ENCODE measurements at regions not wholly inside any gene's neighbourhood (a gene's known extent, or its start where the extent isn't known, plus 50 kb on each side); places are given as distances from the start of the nearest gene placed in this dataset.

DNA sequence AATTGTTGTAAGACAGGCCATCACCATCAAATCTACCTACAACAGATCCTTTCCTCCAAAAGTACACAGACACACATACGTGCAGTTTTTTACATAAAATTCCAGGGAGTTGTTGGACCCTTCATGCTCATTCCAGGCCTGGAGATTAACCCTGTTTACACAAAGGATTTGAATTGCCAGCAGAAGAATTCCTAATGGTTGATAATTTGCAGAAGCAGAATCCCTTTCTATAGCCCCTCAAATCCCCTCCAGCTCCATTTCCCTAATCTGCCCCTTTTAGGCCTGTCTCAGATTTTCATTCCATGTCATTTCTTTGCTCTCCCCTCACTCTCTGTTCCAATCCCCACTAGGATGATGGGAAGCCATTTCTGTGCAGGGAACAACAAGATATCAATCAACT lies 102.9 kb upstream of the TOX3 start:
- Mint-ChIP-seq H3K4me3 (no peak overlapping the region), H3K27me3 (no peaks in the 10 kb centered on the region), H3K27ac (no peak overlapping the region), H3K4me1 (ENCODE audit: low read depth) (no peaks in the 10 kb centered on the region), H3K9me3 (peaks cover 4% of the 10 kb centered on the region), H3K36me3 (ENCODE audit: low read depth) (no peaks in the 10 kb centered on the region)
- DNase-seq = no peak

GRCh38 chr16:52647588-52647987 lies 100.6 kb upstream of the TOX3 start:
- H3K36me3 Mint-ChIP-seq (ENCODE audit: low read depth) = no peaks in the 10 kb centered on the region
- no peak for DNase-seq
- no peak overlapping the region for H3K4me3 Mint-ChIP-seq
- H3K27ac Mint-ChIP-seq = no peak overlapping the region
- no peaks in the 10 kb centered on the region for H3K4me1 Mint-ChIP-seq (ENCODE audit: low read depth)
- H3K9me3 Mint-ChIP-seq = peaks cover 4% of the 10 kb centered on the region
- H3K27me3 Mint-ChIP-seq = no peaks in the 10 kb centered on the region

DNA sequence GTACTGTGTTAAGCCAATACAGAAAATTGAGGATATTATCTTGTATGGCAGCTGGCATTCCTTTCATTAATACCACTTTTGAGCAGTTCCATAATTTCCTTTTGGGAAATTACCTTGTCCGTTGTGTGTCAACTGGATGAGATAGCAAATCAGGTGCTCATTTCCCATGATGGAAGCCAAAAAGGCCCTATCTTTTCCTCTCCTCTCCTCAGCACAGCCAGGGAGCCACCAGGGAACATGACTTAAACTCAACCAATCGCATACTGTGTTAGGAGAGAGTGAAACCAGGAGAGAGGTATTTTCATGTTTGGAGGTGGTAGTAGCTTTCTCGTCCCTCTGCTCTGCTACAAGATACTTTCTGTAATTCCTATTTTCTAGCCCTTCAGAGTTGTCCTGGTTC lies 96.1 kb upstream of the TOX3 start:
- no peaks in the 10 kb centered on the region for H3K36me3 Mint-ChIP-seq (ENCODE audit: low read depth)
- DNase-seq = no peak
- H3K4me1 Mint-ChIP-seq (ENCODE audit: low read depth) = no peaks in the 10 kb centered on the region
- no peaks in the 10 kb centered on the region for H3K27me3 Mint-ChIP-seq
- H3K4me3 Mint-ChIP-seq = no peak overlapping the region
- H3K9me3 Mint-ChIP-seq = peaks cover 4% of the 10 kb centered on the region
- H3K27ac Mint-ChIP-seq = no peak overlapping the region

DNA sequence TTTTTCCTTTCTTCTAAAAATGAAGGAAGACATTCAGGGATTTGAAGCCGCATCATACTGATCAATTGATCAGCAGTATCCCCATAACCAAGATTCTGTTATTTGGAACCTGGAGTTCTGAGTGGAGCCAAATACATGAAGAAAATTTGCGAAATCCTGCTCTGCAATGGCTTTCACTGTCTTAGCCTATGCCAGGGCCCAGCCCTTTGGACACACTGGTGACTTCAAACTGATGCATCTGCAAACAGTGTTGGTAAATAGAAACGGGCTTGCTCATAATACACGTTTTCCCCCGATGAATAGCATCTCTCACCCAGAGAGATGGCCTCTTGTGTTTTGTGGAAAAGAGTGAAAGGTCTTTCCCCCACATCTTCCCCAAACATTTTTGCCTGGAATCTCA lies 87.6 kb upstream of the TOX3 start:
- no peak overlapping the region for H3K27ac Mint-ChIP-seq
- DNase-seq = no peak
- peaks cover 8% of the 10 kb centered on the region for H3K9me3 Mint-ChIP-seq
- H3K27me3 Mint-ChIP-seq = no peaks in the 10 kb centered on the region
- no peaks in the 10 kb centered on the region for H3K36me3 Mint-ChIP-seq (ENCODE audit: low read depth)
- no peak overlapping the region for H3K4me3 Mint-ChIP-seq
- H3K4me1 Mint-ChIP-seq (ENCODE audit: low read depth) = no peaks in the 10 kb centered on the region

DNA sequence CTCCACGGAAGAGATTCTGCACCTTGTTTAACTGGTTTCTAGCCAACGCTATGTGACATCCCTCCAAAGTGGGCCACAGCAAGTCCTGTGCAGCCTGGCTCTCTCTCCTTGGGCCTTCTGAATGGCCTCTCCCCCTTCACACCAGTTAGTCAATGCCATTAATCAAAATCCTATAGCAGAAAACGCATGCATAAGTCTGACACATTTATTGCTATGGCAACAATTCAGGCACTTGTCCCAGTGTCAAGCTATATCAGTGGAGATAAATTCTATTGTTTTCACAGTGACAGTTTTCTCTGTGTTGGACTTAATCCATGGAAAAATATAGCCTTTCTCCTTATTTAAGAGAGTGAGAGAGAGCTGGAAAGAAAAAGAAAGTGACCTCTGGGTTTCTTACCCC lies 87.2 kb upstream of the TOX3 start:
- peaks cover 8% of the 10 kb centered on the region for H3K9me3 Mint-ChIP-seq

DNA sequence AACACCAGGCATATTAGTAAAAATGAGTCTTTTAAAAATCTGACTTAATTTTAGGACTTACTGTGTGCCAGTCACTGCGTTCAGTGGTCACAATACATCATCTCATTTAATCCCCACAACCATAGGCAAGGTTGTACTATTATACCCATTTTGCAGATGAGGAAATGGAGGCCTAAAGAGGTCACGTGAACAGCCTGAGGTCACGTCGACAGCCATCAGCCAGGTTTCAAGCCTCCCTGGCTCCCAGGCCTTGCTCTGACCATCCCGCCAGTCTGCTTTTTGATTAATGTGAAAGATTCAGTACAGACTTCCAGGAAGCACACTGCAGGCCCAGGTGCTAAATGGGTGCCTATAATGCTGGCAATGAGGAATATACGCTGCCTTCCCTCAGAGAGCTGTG lies 86.3 kb upstream of the TOX3 start:
- no peak overlapping the region for H3K27ac Mint-ChIP-seq
- H3K4me1 Mint-ChIP-seq (ENCODE audit: low read depth) = no peaks in the 10 kb centered on the region
- no peaks in the 10 kb centered on the region for H3K27me3 Mint-ChIP-seq
- no peak overlapping the region for H3K4me3 Mint-ChIP-seq
- no peak for DNase-seq
- peaks cover 8% of the 10 kb centered on the region for H3K9me3 Mint-ChIP-seq
- no peaks in the 10 kb centered on the region for H3K36me3 Mint-ChIP-seq (ENCODE audit: low read depth)

More for the DNA sequence above, 87.2 kb upstream of the TOX3 start:
- no peak for DNase-seq
- Mint-ChIP-seq H3K27me3 (no peaks in the 10 kb centered on the region), H3K4me1 (ENCODE audit: low read depth) (no peaks in the 10 kb centered on the region), H3K36me3 (ENCODE audit: low read depth) (no peaks in the 10 kb centered on the region), H3K27ac (no peak overlapping the region), H3K4me3 (no peak overlapping the region)

DNA sequence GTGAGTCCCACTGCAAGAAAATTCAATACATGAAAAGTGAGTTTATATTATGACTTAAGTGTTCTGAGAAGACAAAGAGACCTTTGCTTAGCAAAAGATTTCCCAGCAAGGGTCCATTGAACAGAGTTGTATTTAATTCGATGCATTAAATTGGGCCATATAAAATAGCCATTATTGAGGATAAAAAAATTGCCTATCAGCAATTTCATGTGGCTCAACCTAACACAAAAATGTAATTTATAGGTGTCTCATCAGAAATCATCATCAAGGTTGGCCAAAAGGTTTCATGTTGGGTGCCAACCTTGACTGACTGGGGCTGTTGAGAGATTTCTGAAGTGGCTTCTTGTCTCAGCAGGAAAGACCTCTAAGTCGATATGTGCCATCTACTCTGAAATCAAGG lies 84.8 kb upstream of the TOX3 start:
- no peaks in the 10 kb centered on the region for H3K4me1 Mint-ChIP-seq (ENCODE audit: low read depth)
- no peaks in the 10 kb centered on the region for H3K27me3 Mint-ChIP-seq
- no peaks in the 10 kb centered on the region for H3K36me3 Mint-ChIP-seq (ENCODE audit: low read depth)
- H3K27ac Mint-ChIP-seq = no peak overlapping the region
- peaks cover 6% of the 10 kb centered on the region for H3K9me3 Mint-ChIP-seq
- no peak for DNase-seq
- H3K4me3 Mint-ChIP-seq = no peak overlapping the region

- Mint-ChIP-seq H3K4me3 (no peak overlapping the region), H3K27ac (no peak overlapping the region)
Measured at GRCh38 chr16:52630711-52631110, 83.8 kb upstream of the TOX3 start.

DNA sequence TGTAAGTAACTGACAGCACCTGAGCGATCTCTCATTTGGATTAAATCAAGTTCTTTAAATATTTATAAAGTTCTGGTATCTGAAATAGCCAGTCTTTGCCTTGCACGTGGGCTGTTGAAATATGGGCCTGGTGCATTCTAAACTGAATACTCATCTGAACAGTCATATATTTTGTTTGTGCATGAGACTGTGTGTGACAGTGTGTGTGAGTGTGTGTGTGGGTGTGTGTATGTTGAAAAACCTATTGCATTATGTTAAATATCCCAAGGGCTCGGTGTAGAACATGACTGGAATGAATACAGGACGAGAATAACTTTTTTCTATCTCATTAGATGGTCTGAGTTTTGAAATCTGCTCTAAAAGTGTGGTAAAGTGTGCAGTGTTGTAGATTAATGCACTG lies 82.4 kb upstream of the TOX3 start:
- no peaks in the 10 kb centered on the region for H3K36me3 Mint-ChIP-seq (ENCODE audit: low read depth)
- no peaks in the 10 kb centered on the region for H3K27me3 Mint-ChIP-seq
- H3K9me3 Mint-ChIP-seq = no peaks in the 10 kb centered on the region
- no peak for DNase-seq
- no peaks in the 10 kb centered on the region for H3K4me1 Mint-ChIP-seq (ENCODE audit: low read depth)
- no peak overlapping the region for H3K4me3 Mint-ChIP-seq
- no peak overlapping the region for H3K27ac Mint-ChIP-seq

More at GRCh38 chr16:52630711-52631110, 83.8 kb upstream of the TOX3 start:
- no peak for DNase-seq
- no peaks in the 10 kb centered on the region for H3K36me3 Mint-ChIP-seq (ENCODE audit: low read depth)
- H3K27me3 Mint-ChIP-seq = no peaks in the 10 kb centered on the region
- H3K9me3 Mint-ChIP-seq = no peaks in the 10 kb centered on the region
- H3K4me1 Mint-ChIP-seq (ENCODE audit: low read depth) = no peaks in the 10 kb centered on the region

- H3K4me1 Mint-ChIP-seq (ENCODE audit: low read depth) = no peaks in the 10 kb centered on the region
- H3K4me3 Mint-ChIP-seq = no peak overlapping the region
- no peak for DNase-seq
- H3K36me3 Mint-ChIP-seq (ENCODE audit: low read depth) = no peaks in the 10 kb centered on the region
- H3K27ac Mint-ChIP-seq = no peak overlapping the region
- no peaks in the 10 kb centered on the region for H3K27me3 Mint-ChIP-seq
- H3K9me3 Mint-ChIP-seq = no peaks in the 10 kb centered on the region
Measured at GRCh38 chr16:52624891-52625290, 77.9 kb upstream of the TOX3 start.

DNA sequence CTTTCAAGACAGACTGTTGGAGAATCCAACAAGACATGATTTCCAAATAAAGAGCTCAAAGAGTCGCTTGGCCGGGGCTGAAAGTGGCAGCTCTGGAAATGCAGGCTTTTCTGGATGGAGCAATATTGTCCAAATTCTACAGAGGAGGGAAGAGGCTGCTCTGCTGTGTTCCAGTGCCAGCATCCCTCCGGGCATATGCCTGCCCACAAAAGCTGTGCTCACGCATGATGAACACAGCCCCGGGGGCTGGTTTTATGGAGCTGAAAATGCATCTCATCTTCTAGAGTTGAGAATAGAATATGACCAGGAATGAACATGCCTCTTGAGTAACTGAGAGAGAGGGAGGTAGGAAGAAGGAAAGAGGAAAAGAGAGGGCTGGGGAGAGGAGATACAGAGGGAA lies 74.7 kb upstream of the TOX3 start:
- Mint-ChIP-seq H3K27me3 (no peaks in the 10 kb centered on the region), H3K27ac (no peak overlapping the region), H3K9me3 (peaks cover 10% of the 10 kb centered on the region), H3K4me3 (no peak overlapping the region), H3K4me1 (ENCODE audit: low read depth) (no peaks in the 10 kb centered on the region), H3K36me3 (ENCODE audit: low read depth) (no peaks in the 10 kb centered on the region)
- no peak for DNase-seq

DNA sequence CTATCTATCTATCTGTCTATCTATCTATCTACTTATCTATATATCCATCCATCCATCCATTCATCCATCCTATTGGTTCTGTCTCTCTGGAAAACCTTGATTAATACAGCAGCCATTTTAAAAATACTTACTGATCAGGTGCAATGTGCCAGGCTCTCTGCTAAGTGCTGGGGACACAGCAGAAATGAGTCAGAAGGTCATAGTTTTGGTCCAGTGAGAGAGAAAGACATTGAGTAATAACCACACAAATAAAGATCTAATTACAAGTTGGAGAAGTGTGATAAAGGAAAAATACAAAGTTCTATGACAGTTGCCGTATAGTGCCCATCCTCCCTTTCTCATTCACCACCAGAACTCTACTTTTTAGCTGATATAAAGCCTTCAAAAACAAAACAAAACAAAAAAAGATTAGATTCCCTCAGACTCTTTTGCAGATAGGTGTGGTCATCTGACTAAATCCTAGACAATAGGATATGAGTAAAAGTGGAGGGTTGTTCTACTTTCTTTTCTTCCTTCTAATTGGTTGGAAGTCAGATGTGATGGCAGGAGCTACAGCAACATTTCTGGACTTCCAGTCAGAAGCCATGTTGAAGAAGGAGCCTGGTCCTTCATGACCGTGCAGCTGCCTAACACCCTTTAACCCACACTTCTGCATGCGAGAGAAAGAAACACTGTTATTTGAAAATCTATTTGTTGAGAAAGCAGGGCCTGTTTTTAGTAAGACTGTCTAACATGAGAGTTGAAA lies 72.0 kb upstream of the TOX3 start:
- Mint-ChIP-seq H3K36me3 (ENCODE audit: low read depth) (no peaks in the 10 kb centered on the region), H3K4me1 (ENCODE audit: low read depth) (no peaks in the 10 kb centered on the region), H3K27me3 (no peaks in the 10 kb centered on the region), H3K9me3 (peaks cover 10% of the 10 kb centered on the region), H3K27ac (no peak overlapping the region), H3K4me3 (no peak overlapping the region)
- no peak for DNase-seq

DNA sequence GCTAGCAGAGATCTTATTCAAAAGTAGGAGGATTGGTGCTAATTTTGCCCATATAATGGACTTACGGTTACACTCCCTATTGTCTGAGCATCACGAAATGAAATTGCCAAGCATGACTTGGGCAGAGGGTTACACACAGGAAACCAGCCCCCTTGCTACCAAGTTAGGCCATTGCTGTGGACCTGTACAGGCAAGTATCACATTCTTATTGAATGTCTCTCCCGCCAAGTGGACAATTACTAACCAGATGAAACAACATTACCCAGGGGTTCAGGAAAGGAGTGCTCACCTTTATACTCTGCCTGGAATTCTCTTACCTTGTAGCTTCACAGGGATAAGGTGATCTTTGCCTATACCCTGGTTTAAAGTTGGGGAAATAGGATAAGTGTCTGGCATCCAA lies 70.6 kb upstream of the TOX3 start:
- Mint-ChIP-seq H3K4me3 (no peak overlapping the region), H3K27me3 (no peaks in the 10 kb centered on the region), H3K36me3 (ENCODE audit: low read depth) (no peaks in the 10 kb centered on the region), H3K4me1 (ENCODE audit: low read depth) (no peaks in the 10 kb centered on the region), H3K27ac (no peak overlapping the region), H3K9me3 (peaks cover 10% of the 10 kb centered on the region)
- DNase-seq = no peak

GRCh38 chr16:52613508-52613907 lies 66.6 kb upstream of the TOX3 start:
- no peak overlapping the region for H3K4me3 Mint-ChIP-seq
- H3K27ac Mint-ChIP-seq = no peak overlapping the region
- peaks cover 17% of the 10 kb centered on the region for H3K9me3 Mint-ChIP-seq
- H3K4me1 Mint-ChIP-seq (ENCODE audit: low read depth) = no peaks in the 10 kb centered on the region
- no peaks in the 10 kb centered on the region for H3K27me3 Mint-ChIP-seq
- no peaks in the 10 kb centered on the region for H3K36me3 Mint-ChIP-seq (ENCODE audit: low read depth)
- DNase-seq = no peak

- no peak for DNase-seq
- H3K36me3 Mint-ChIP-seq (ENCODE audit: low read depth) = no peaks in the 10 kb centered on the region
- no peaks in the 10 kb centered on the region for H3K4me1 Mint-ChIP-seq (ENCODE audit: low read depth)
- no peaks in the 10 kb centered on the region for H3K27me3 Mint-ChIP-seq
- no peak overlapping the region for H3K27ac Mint-ChIP-seq
- H3K9me3 Mint-ChIP-seq = peaks cover 7% of the 10 kb centered on the region
- H3K4me3 Mint-ChIP-seq = no peak overlapping the region
Measured at GRCh38 chr16:52611817-52612673, 65.1 kb upstream of the TOX3 start.

All from activated T-cell treated with anti-CD3 and anti-CD28 coated beads, Interleukin-2, amount 50 U/mL, for 24 hours (primary cell).